GM23338 (cell line): ENCODE measurements at regions not wholly inside any gene's neighbourhood (a gene's known extent, or its start where the extent isn't known, plus 50 kb on each side); places are given as distances from the start of the nearest gene placed in this dataset.

Experiments
- ATAC-seq: fragments of 200-7000 bp; cut with Tn5 transposase; 3 replicates; pipeline ENCODE4 v1.9.1; 2020
- DNase-seq: peaks from one replicate; pipeline ENCODE4 v3.0.0-alpha.2; 2015; ENCODE audit warnings: low spot score
- H2AFZ ChIP-seq: fragments of 200-600 bp; sonication (generic); 2 replicates; pipeline ENCODE4 v1.8.0; 2016; ENCODE audit warnings: antibody characterized with exemption, mild to moderate bottlenecking, moderate library complexity
- H3F3A ChIP-seq: fragments of 200-600 bp; sonication (generic); replicated peaks from 2 replicates; pipeline ENCODE4 v1.8.0; 2017; ENCODE audit warnings: antibody characterized with exemption, mixed run types, low read depth
- H3K27ac ChIP-seq: fragments of 200-600 bp; sonication (generic); 2 replicates; pipeline ENCODE4 v1.6.1; 2016; ENCODE audit warnings: low read depth
- H3K27me3 ChIP-seq: fragments of 200-600 bp; sonication (generic); 2 replicates; pipeline ENCODE4 v1.8.0; 2016; ENCODE audit warnings: mild to moderate bottlenecking, mixed run types, moderate library complexity; ENCODE audit not compliant: insufficient read depth
- H3K36me3 ChIP-seq: fragments of 200-600 bp; sonication (generic); 2 replicates; pipeline ENCODE4 v1.8.0; 2016; ENCODE audit warnings: mild to moderate bottlenecking; ENCODE audit not compliant: insufficient read depth
- H3K4me1 ChIP-seq: fragments of 200-600 bp; sonication (generic); 2 replicates; pipeline ENCODE4 v1.8.0; 2016; ENCODE audit warnings: mild to moderate bottlenecking, moderate library complexity; ENCODE audit not compliant: insufficient read depth
- H3K4me2 ChIP-seq: fragments of 200-600 bp; sonication (generic); 2 replicates; pipeline ENCODE4 v1.7.1; 2017; ENCODE audit warnings: mixed run types
- H3K4me3 ChIP-seq: fragments of 200-600 bp; sonication (generic); 2 replicates; pipeline ENCODE4 v1.6.1; 2016; ENCODE audit warnings: mixed run types
- H3K79me2 ChIP-seq: fragments of 200-600 bp; sonication (generic); replicated peaks from 2 replicates; pipeline ENCODE4 v1.8.0; 2017; ENCODE audit warnings: mild to moderate bottlenecking; ENCODE audit not compliant: insufficient read depth
- H3K9me2 ChIP-seq: fragments of 200-600 bp; sonication (generic); 2 replicates; pipeline ENCODE4 v1.8.0; 2017; ENCODE audit not compliant: insufficient read depth
- H4K20me1 ChIP-seq: fragments of 200-600 bp; sonication (generic); replicated peaks from 2 replicates; pipeline ENCODE4 v1.8.0; 2017; ENCODE audit warnings: mild to moderate bottlenecking; ENCODE audit not compliant: insufficient read depth
- H3K27ac Mint-ChIP-seq: 2 replicates; pipeline ENCODE4 v1.8.0; 2020; ENCODE audit warnings: inconsistent platforms, mild to moderate bottlenecking, moderate library complexity, mixed read lengths
- H3K27me3 Mint-ChIP-seq: 3 replicates; pipeline ENCODE4 v1.8.0; 2022; ENCODE audit warnings: low read depth, mild to moderate bottlenecking, moderate library complexity, mixed read lengths, inconsistent platforms; ENCODE audit not compliant: insufficient read depth, poor library complexity
- H3K36me3 Mint-ChIP-seq: 3 replicates; pipeline ENCODE4 v1.8.0; 2021; ENCODE audit warnings: low read depth, mild to moderate bottlenecking, inconsistent platforms, moderate library complexity, mixed read lengths
- H3K4me1 Mint-ChIP-seq: 3 replicates; pipeline ENCODE4 v1.8.0; 2020; ENCODE audit warnings: mild to moderate bottlenecking, inconsistent platforms, mixed read lengths
- H3K4me3 Mint-ChIP-seq: 3 replicates; pipeline ENCODE4 v1.8.0; 2021; ENCODE audit warnings: moderate library complexity, mild to moderate bottlenecking, inconsistent platforms, mixed read lengths
- H3K9me3 Mint-ChIP-seq: 3 replicates; pipeline ENCODE4 v1.8.0; 2020; ENCODE audit warnings: moderate library complexity, mild to moderate bottlenecking, inconsistent platforms, mixed read lengths
- JUNB ChIP-seq: IDR thresholded peaks from one replicate; pipeline ENCODE4 v1.6.1; 2016; ENCODE audit warnings: antibody characterized with exemption; ENCODE audit not compliant: unreplicated experiment
- NANOG ChIP-seq: IDR thresholded peaks from 2 replicates; pipeline ENCODE4 v1.6.1; 2016; ENCODE audit warnings: antibody characterized with exemption, borderline replicate concordance
- POLR2AphosphoS5 ChIP-seq: IDR thresholded peaks from 2 replicates; pipeline ENCODE4 v1.6.1; 2016; ENCODE audit warnings: antibody characterized with exemption, low read depth
- ZNF114 ChIP-seq: fragments of 250-450 bp; sonication (Bioruptor Pico); IDR thresholded peaks from 2 replicates; pipeline ENCODE4 v1.5.0; 2020; ENCODE audit warnings: mild to moderate bottlenecking, moderate library complexity
- ZNF331 ChIP-seq: fragments of 250-450 bp; sonication (Bioruptor Pico); IDR thresholded peaks from 2 replicates; pipeline ENCODE4 v1.5.0; 2020; ENCODE audit warnings: low read depth, mild to moderate bottlenecking, moderate library complexity
- TF ChIP-seq, protein P1 (sequence below): IDR thresholded peaks from 2 replicates; pipeline ENCODE4 v1.6.1; 2016; ENCODE audit warnings: antibody characterized with exemption
- TF ChIP-seq, protein P2 (sequence below): fragments of 250-450 bp; sonication (Bioruptor Pico); IDR thresholded peaks from 2 replicates; pipeline ENCODE4 v1.5.0; 2020; ENCODE audit warnings: mild to moderate bottlenecking, moderate library complexity

DNA sequence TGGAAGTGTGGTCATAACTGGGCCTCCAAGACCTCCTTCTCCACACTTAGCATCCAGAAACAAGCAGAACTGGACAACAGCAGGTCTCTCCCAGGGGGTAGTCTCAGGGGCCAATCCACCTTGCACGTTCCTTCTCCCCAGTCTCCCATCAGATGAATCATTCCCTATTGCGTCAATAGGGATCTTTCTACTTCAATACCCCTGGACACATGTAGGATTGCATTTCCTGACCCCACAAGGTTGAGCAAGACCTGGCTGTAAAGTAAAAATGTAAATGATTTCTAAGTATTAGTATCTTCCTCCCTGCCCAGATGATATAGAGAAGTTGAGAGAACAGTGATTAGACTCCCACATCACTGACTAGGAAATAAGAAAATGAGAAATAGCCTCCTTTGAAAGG is 224.5 kb upstream of the CSF3R start:
- no peak for TF ChIP-seq NANOG
- peaks cover 17% of the 10 kb centered on the region for H3K27me3 Mint-ChIP-seq
- Histone ChIP-seq H3K36me3 (no peaks in the 10 kb centered on the region), H3F3A (no peaks in the 10 kb centered on the region), H2AFZ (no peak overlapping the region), H3K9me2 (no peaks in the 10 kb centered on the region), H3K4me1 (peaks cover 14% of the 10 kb centered on the region), H3K79me2 (no peaks in the 10 kb centered on the region), H3K4me3 (no peak overlapping the region), H4K20me1 (no peaks in the 10 kb centered on the region), H3K4me2 (no peak overlapping the region), H3K27ac (no peak overlapping the region), H3K27me3 (no peaks in the 10 kb centered on the region)
- H3K4me3 Mint-ChIP-seq, result no peak overlapping the region
- H3K4me1 Mint-ChIP-seq, result peaks cover 29% of the 10 kb centered on the region
- no peaks in the 10 kb centered on the region for H3K9me3 Mint-ChIP-seq
- H3K36me3 Mint-ChIP-seq, result no peaks in the 10 kb centered on the region
- DNase-seq, result no peak
- no peak for ATAC-seq
- no peak overlapping the region for H3K27ac Mint-ChIP-seq

DNA sequence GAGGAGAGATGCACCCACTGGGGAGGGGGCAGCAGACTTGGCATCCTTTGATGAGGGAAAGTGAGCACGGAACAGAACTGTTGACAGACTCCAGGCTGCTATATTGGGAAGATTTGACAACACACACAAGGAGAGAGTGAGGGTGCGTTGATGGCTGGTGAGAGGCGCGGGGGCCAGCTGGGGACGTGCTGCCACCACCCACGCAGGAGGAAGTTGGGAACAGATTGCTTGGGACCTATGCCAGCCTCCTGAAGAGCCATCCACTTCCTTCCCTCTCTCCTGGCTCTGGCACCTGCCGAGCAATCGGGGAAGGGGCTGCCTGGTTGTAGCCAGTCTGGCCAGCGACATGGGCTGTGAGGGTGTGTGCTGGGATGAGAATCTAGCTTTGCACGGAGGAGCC is 223.7 kb upstream of the CSF3R start:
- H3K79me2 ChIP-seq, result no peaks in the 10 kb centered on the region
- no peaks in the 10 kb centered on the region for H3K36me3 ChIP-seq
- H3K4me3 ChIP-seq, result no peak overlapping the region
- H3K27ac ChIP-seq, result no peak overlapping the region
- ATAC-seq, result no peak
- Mint-ChIP-seq H3K27me3 (peaks cover 16% of the 10 kb centered on the region), H3K27ac (no peak overlapping the region), H3K9me3 (no peaks in the 10 kb centered on the region), H3K4me3 (no peak overlapping the region), H3K4me1 (peaks cover 23% of the 10 kb centered on the region), H3K36me3 (no peaks in the 10 kb centered on the region)
- no peaks in the 10 kb centered on the region for H3K27me3 ChIP-seq
- no peaks in the 10 kb centered on the region for H3K9me2 ChIP-seq
- no peak overlapping the region for H3K4me2 ChIP-seq
- H3F3A ChIP-seq, result no peaks in the 10 kb centered on the region
- no peak for DNase-seq
- peaks cover 12% of the 10 kb centered on the region for H3K4me1 ChIP-seq
- no peak overlapping the region for H2AFZ ChIP-seq
- H4K20me1 ChIP-seq, result no peaks in the 10 kb centered on the region
- TF ChIP-seq ZNF331 (CRISPR knock-in tag) (no peak), POLR2AphosphoS5 (no peak), ZNF114 (CRISPR knock-in tag) (no peak), NANOG (no peak), JUNB (no peak)
- TF ChIP-seq, protein P1, sequence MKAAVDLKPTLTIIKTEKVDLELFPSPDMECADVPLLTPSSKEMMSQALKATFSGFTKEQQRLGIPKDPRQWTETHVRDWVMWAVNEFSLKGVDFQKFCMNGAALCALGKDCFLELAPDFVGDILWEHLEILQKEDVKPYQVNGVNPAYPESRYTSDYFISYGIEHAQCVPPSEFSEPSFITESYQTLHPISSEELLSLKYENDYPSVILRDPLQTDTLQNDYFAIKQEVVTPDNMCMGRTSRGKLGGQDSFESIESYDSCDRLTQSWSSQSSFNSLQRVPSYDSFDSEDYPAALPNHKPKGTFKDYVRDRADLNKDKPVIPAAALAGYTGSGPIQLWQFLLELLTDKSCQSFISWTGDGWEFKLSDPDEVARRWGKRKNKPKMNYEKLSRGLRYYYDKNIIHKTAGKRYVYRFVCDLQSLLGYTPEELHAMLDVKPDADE, result no peak
- TF ChIP-seq, protein P2, sequence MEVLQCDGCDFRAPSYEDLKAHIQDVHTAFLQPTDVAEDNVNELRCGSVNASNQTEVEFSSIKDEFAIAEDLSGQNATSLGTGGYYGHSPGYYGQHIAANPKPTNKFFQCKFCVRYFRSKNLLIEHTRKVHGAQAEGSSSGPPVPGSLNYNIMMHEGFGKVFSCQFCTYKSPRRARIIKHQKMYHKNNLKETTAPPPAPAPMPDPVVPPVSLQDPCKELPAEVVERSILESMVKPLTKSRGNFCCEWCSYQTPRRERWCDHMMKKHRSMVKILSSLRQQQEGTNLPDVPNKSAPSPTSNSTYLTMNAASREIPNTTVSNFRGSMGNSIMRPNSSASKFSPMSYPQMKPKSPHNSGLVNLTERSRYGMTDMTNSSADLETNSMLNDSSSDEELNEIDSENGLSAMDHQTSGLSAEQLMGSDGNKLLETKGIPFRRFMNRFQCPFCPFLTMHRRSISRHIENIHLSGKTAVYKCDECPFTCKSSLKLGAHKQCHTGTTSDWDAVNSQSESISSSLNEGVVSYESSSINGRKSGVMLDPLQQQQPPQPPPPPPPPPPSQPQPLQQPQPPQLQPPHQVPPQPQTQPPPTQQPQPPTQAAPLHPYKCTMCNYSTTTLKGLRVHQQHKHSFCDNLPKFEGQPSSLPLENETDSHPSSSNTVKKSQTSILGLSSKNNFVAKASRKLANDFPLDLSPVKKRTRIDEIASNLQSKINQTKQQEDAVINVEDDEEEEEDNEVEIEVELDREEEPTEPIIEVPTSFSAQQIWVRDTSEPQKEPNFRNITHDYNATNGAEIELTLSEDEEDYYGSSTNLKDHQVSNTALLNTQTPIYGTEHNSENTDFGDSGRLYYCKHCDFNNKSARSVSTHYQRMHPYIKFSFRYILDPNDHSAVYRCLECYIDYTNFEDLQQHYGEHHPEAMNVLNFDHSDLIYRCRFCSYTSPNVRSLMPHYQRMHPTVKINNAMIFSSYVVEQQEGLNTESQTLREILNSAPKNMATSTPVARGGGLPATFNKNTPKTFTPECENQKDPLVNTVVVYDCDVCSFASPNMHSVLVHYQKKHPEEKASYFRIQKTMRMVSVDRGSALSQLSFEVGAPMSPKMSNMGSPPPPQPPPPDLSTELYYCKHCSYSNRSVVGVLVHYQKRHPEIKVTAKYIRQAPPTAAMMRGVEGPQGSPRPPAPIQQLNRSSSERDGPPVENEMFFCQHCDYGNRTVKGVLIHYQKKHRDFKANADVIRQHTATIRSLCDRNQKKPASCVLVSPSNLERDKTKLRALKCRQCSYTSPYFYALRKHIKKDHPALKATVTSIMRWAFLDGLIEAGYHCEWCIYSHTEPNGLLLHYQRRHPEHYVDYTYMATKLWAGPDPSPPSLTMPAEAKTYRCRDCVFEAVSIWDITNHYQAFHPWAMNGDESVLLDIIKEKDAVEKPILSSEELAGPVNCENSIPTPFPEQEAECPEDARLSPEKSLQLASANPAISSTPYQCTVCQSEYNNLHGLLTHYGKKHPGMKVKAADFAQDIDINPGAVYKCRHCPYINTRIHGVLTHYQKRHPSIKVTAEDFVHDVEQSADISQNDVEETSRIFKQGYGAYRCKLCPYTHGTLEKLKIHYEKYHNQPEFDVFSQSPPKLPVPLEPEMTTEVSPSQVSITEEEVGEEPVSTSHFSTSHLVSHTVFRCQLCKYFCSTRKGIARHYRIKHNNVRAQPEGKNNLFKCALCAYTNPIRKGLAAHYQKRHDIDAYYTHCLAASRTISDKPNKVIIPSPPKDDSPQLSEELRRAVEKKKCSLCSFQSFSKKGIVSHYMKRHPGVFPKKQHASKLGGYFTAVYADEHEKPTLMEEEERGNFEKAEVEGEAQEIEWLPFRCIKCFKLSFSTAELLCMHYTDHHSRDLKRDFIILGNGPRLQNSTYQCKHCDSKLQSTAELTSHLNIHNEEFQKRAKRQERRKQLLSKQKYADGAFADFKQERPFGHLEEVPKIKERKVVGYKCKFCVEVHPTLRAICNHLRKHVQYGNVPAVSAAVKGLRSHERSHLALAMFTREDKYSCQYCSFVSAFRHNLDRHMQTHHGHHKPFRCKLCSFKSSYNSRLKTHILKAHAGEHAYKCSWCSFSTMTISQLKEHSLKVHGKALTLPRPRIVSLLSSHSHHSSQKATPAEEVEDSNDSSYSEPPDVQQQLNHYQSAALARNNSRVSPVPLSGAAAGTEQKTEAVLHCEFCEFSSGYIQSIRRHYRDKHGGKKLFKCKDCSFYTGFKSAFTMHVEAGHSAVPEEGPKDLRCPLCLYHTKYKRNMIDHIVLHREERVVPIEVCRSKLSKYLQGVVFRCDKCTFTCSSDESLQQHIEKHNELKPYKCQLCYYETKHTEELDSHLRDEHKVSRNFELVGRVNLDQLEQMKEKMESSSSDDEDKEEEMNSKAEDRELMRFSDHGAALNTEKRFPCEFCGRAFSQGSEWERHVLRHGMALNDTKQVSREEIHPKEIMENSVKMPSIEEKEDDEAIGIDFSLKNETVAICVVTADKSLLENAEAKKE (CRISPR knock-in tag), result no peak
